Stimulated activated CD4-positive, alpha-beta T cell treated with anti-CD3 and anti-CD28 coated beads, Interleukin-4, amount 100 ng/mL, for 4 hours (primary cell): ENCODE measurements at regions not wholly inside any gene's neighbourhood (a gene's known extent, or its start where the extent isn't known, plus 50 kb on each side); places are given as distances from the start of the nearest gene placed in this dataset.

ENCODE experiments used
- DNase-seq, 2 experiments: peaks; one replicate each; pipeline ENCODE4 v3.0.0-alpha.2; 2020

DNA sequence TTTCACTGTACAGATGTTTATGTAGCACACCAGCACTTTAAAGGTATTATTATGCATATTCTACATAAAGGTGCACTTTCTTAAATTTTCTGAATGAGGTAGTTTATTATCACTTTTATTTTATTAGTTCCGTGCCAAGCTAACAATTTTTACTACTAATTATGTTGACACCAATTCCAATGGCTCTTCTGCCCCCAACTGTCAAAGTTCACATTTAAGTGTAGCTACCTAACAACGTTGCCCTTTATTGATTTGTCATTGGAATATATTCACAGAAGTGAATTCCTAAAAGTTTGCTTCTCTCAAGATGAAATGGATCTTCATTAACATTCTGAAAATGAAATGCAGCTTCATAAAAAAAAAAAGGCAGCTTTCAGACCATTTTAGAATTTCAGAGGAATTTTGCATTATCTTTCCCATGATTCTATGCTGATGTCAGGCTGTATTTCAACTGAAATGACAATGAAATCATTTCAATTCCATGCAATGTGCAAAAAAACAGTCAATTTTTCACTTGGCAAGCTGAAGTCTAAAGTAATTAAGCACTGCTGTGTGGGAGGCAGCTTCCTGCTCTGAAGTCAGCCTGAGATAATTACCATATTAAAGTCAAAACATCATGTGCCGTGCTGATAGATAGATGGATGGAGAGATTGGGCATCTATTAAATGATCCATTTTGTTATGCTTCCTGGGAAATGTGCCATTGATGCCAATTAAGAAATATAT, 229.2 kb downstream of the TTLL7 start:
- no peak for DNase-seq

- no peak for DNase-seq
Measured at GRCh38 chr1:83769072-83769471, 229.9 kb downstream of the TTLL7 start.

DNA sequence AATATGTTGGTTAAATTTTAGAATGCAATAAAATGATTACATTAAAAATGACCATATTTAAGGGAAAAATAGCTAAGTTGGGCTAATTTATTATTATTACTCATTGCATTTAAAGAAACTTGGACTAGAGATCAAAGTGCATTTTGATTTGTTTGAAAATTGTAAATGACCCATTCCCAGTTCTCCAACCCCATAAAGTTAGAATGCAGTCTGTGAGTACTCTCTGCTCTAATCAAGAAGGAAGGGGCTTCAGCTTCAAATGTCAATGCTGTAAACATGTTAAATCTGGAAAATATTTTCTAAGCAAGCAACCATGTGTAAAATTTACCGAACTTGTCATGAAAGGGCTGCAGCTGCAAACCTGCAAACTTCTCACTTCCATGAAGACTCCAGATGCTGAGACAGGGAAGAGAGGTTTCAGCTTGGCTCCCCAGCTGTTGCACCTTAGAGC, 232.7 kb downstream of the TTLL7 start:
- DNase-seq: no peak

DNA sequence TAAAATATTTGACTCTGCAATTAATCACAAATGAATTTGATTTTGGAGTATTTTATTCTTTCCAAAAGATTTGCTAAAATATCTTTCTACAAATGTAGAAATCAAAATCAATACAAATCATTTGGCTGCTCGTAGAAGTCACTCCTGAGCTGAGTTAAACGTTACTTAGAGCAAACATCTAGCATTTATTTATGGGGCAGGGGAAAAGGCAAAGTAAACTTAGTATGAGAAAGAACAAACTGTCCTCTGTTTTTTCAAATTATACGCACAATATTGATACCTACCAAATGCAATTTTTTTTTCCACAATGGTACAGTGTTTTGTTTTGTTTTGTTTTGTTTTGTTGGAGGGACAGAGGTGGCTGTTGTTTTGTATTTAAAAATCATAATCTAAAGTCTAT, 233.8 kb downstream of the TTLL7 start:
- DNase-seq: no peak

- DNase-seq: no peak
Measured at GRCh38 chr1:83764209-83764608, 234.7 kb downstream of the TTLL7 start.

- no peak for DNase-seq
Measured at GRCh38 chr1:83763361-83764095, 235.4 kb downstream of the TTLL7 start.

GRCh38 chr1:83762416-83762815, 236.5 kb downstream of the TTLL7 start:
- no peak for DNase-seq

DNA sequence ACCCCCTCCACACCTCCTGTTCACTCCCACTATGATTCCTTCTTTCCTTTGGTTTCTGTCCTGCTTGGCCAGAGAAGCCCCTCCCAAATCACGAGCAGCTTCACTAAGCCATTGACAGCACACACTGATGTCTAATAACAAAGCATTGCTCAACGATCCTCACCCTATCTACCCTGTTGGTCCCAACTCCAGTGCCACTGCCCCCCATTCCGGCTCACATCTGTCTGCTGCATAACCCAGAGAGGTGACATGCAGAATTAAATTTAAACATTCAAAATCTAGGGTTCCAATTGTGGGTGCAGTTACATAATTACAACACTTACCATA, 236.9 kb downstream of the TTLL7 start:
- no peak for DNase-seq

DNA sequence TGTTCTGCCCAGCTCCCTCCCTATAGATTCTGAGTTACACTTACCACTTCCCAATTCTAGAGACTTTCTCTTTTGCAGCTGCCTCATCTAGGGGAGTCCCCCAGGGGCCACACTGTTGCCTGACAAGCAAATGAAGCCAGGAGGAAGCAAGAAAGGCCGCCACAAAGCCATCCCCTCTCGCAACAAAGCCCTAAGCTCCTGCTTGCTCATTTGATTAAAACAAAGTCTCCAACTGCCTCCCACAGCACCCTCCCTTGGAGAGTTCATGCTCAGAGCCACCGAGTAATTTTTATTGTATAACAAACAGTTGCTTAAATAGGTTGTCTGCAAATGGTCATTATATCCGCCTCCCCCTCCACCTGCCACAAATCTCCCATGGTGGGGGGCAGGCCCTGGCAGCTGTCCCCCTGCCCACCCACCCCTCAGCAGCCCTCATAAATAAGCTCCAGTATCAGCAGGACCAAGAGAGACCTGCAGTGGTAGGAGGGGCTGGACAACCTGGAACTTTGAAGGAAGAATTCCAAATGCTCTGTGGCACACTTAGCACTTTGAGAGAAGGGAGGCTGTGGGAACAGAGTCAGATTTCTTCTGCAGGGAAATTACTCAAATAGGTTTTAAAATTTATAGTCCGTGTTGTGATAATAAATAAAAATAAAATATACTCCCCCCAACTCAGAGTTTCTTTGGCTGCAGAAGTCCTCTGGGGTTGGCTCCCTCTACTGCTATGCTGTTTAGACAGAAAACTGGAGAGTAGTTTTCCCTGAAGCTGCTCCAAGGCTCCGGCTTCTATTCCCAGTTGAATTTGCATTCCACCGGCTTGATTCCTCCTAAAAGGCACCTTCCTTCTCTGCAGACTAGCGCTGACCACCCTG, 237.5 kb downstream of the TTLL7 start:
- no peak for DNase-seq

DNA sequence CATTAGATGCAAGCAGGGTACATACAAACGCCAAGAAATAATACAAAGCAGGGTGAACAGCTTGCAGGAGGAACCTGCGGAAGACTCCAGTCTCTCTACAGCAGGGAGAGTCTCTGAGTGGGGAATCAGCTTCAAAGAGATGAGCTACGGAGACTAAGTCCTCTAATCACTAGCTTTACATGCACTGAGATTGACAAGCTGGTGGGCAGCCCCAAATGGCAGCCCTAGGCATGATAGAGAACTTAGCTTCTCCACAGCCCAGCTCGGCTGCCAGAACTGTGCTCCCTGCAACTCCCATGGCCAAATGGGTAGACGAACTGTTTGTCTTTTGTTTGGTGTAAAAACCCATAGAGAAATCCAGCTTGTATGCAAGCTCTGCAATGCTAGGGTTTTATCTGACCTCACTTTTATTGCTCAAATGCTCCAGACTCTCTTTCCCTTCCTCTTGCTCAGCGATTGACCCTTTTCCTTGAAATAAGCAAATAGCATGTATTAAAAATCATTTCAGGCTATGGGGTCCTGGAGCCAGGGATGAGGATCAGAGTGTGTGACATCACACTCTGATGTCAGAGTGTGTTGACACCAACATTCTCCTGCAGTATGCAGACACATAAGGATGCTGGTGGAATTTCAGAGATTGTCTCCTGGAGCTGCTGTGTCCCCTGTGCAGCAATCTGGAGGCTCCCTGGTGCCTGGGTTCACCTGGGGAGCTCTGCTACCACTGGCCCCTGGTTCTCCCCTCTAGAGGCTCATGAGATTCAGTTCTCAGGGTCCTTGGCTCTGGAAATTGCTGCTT, 238.5 kb downstream of the TTLL7 start:
- DNase-seq: no peak

- DNase-seq: no peak
Measured at GRCh38 chr1:83756984-83757717, 241.8 kb downstream of the TTLL7 start.

DNA sequence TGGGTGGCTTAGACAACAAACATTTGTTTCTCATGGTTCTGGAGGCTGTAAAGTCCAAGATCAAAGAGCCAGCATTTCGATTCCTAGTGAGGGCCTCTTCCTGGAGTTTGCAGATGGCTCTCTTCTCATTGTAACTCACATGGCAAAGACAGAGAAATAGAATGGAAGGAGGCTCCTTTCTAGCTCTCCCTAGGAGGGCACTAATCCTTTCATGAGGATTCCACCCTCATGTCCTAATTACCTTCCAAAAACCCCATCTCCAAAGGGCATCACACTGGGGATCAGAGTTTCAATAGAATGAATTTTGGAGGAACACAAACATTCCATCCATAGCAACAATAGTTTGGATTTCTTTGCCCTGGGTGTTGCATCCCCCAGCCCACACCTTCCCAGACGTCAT, 247.3 kb downstream of the TTLL7 start:
- DNase-seq: no peak

DNA sequence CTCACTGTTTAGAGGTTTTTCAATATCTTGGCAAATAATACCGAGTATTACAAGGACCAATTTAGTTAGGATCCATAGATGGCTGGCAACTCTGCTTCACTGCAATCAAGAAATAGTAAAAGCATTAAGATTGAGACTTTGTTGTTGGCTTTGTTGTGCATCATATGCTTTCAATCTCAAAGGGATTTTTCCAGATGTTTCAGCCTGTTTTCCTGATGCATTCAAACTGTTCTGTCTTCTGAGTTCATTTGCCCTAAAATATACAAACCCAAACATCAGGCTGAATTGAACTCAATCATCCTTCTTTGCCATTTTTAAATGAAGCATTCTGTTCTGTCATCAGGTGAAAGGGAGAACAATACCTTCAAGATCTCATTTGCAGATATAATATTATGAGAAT, 248.7 kb downstream of the TTLL7 start:
- DNase-seq: no peak

DNA sequence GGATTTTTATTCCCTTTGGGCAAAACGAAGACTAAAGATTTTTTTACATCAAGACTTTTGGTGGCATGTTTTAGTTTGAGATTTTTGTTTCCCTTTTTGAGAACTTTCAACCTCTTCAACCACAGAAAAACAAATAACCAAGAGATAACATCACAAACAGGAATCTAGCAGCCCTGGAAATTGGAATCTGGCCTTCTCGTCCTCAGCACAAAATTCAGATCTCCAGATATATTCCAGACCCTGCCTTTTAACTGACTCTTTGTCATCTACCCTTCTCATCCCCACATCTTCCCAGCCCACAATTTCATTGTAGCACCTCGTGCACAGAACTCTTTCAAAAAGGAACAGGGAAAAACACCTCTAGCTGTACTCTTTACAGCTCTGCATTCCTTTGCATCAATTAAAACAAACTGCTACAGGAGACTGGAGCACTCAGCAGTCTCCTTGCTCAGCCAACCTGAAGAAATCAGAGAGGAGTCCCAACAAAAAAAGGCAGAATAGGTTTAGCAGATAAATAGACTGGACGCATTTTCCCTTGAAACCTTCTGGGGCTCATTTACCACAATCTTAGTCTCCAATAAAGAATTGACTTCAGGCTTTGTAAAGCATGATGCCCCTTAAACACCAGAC, 251.0 kb downstream of the TTLL7 start:
- DNase-seq: no peak

DNA sequence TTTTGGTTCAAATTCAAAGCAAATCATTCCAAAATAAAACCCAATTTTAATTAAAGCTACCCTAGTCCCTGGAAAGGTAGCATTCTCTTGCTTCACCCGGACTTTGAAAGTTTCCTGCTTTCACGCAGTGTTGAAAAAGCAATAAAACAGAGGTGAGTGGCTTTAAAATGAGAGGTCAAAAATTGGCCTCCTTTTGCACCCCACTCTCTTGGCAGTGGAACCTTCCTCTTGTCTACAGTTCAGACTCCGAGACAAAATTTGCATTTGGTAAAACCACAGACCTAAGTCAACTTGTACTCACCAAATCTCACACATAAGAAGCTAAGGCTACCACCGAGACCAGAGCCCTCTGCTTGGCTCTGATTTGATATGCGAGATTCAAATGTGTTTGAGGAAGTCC, 252.7 kb downstream of the TTLL7 start:
- no peak for DNase-seq

GRCh38 chr1:83742446-83742845, 256.5 kb downstream of the TTLL7 start:
- DNase-seq: no peak

GRCh38 chr1:83741770-83742169, 257.2 kb downstream of the TTLL7 start:
- no peak for DNase-seq

DNA sequence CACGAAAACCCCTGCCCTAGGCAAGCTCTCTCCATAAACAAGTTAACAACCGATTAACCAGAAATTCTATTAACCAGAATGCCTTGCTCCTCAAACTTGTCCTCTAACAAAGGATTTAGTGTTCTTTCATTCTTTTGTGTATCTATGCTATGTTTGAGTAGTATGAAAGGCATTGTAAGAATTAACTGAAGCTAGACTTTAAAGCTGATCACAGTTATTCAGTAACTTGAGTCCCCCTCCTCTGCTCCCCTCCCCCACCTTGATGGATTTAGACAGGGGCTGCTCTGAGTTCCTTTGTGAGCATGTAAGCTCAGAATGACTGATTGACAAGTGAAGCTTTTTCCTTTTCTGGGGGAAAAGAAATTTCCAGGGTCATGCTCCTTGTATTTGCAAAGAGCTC, 257.6 kb downstream of the TTLL7 start:
- DNase-seq: no peak

DNA sequence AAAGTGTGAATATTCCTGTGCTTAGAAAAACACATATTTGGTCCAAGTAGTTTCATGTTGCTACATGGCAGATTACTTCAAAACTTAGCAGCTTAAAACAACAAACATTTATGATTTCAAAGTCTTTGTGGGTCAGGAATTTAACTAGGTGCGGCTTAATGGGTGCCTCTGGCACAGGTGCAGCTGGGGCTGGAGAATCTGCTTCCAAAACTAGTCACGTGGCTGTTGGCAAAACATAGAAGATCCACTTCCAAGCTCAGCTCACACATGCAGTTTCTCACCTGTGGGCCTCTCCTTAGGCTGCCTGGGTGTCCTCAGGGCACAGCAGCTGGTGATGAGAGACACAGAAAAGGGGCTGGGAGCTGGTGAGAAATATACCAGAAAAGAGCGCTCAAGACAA, 263.4 kb downstream of the TTLL7 start:
- DNase-seq: no peak

- no peak for DNase-seq
Measured at GRCh38 chr1:83734420-83734819, 264.5 kb downstream of the TTLL7 start.

DNA sequence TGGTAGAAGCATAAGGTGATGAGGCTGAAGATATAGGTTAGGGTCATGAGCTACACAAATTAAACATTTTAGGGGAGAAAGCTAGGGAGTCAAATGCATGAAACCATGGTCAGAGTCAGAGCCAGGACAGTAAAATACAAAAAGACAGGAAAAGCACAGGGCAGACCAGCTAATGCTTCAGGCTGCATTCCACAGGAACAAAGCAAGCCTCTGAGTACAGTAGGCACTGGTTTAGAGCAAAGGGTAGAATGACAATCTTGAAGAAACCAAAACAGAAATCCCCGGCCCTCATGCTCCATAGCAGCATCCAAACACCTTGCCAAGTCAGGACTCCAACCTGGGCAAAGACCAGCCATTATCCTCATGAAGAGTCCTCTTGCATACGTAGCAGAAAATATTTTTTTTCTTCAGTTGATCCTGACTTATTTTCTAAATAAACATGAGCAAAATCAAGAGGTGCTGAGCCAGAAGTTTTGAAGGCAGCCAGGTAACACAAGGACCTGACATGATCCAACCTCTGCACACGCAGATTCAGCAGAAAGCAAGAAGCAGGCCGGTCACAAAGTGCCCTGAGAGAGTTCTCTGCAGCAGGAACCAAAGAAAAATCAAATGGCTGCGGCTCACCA, 273.1 kb downstream of the TTLL7 start:
- no peak for DNase-seq
